WTC11 (cell line): ENCODE measurements at regions not wholly inside any gene's neighbourhood (a gene's known extent, or its start where the extent isn't known, plus 50 kb on each side); places are given as distances from the start of the nearest gene placed in this dataset.

ENCODE experiments used
- ATAC-seq: fragments of 200-7000 bp; cut with Tn5 transposase; 2 replicates; pipeline ENCODE4 v1.10.0; 2021; ENCODE audit warnings: mild to moderate bottlenecking, moderate library complexity
- CTCF ChIA-PET: fragments of 300-600 bp; sonication (Branson Sonifier 250); formaldehyde crosslinking; loops from one replicate; lab custom pipeline; 2021; ENCODE audit warnings: antibody characterized with exemption; lab: Charles Lee
- POLR2A ChIA-PET: fragments of 350-600 bp; sonication (Branson Sonifier 250); formaldehyde crosslinking; loops from one replicate; lab custom pipeline; 2021; ENCODE audit warnings: antibody characterized with exemption; lab: Charles Lee
- DNase-seq: peaks from one replicate; pipeline ENCODE4 v3.0.0; 2021; ENCODE audit warnings: low spot score
- H3K27ac Mint-ChIP-seq: 2 replicates; pipeline ENCODE4 v1.8.0; 2021; ENCODE audit warnings: mixed read lengths
- H3K27me3 Mint-ChIP-seq: 2 replicates; pipeline ENCODE4 v1.8.0; 2021; ENCODE audit warnings: low read depth, mild to moderate bottlenecking, moderate library complexity, mixed read lengths
- H3K36me3 Mint-ChIP-seq: 2 replicates; pipeline ENCODE4 v1.8.0; 2021; ENCODE audit warnings: mixed read lengths
- H3K4me1 Mint-ChIP-seq: 2 replicates; pipeline ENCODE4 v1.8.0; 2022; ENCODE audit warnings: mixed read lengths
- H3K4me3 Mint-ChIP-seq: 2 replicates; pipeline ENCODE4 v1.8.0; 2021; ENCODE audit warnings: mild to moderate bottlenecking, moderate library complexity, mixed read lengths
- H3K9me3 Mint-ChIP-seq: 2 replicates; pipeline ENCODE4 v1.8.0; 2021; ENCODE audit warnings: mixed read lengths
- AR ChIP-seq: fragments of 250-450 bp; sonication (Bioruptor Pico); IDR thresholded peaks from 2 replicates; pipeline ENCODE4 v1.9.0; 2021; ENCODE audit warnings: mild to moderate bottlenecking
- E2F4 ChIP-seq: sonication (generic); formaldehyde crosslinking; IDR thresholded peaks from 2 replicates; pipeline ENCODE4 v1.8.1; 2022; ENCODE audit warnings: low read depth, mild to moderate bottlenecking, moderate library complexity, missing genetic modification reagents, borderline replicate concordance
- ERG ChIP-seq: fragments of 250-450 bp; sonication (Bioruptor Pico); IDR thresholded peaks from 2 replicates; pipeline ENCODE4 v1.8.0; 2021; ENCODE audit warnings: mild to moderate bottlenecking
- GABPB1 ChIP-seq: sonication (generic); formaldehyde crosslinking; IDR thresholded peaks from 2 replicates; pipeline ENCODE4 v1.8.1; 2023; ENCODE audit warnings: mild to moderate bottlenecking, missing genetic modification reagents
- GTF2I ChIP-seq: fragments of 250-450 bp; sonication (Bioruptor Pico); conservative IDR thresholded peaks from 2 replicates; pipeline ENCODE4 v1.4.0; 2021; ENCODE audit warnings: mild to moderate bottlenecking
- HMGXB4 ChIP-seq: sonication (generic); formaldehyde crosslinking; IDR thresholded peaks from 2 replicates; pipeline ENCODE4 v1.8.1; 2023; ENCODE audit warnings: mild to moderate bottlenecking, moderate library complexity, missing genetic modification reagents
- IRF2 ChIP-seq: sonication (generic); formaldehyde crosslinking; IDR thresholded peaks from 2 replicates; pipeline ENCODE4 v1.8.0; 2022; ENCODE audit warnings: low read depth, missing genetic modification reagents, borderline replicate concordance
- NFE2L1 ChIP-seq: sonication (generic); formaldehyde crosslinking; IDR thresholded peaks from 2 replicates; pipeline ENCODE4 v1.8.1; 2023; ENCODE audit warnings: missing genetic modification reagents
- NR3C1 ChIP-seq: sonication (generic); formaldehyde crosslinking; conservative IDR thresholded peaks from 2 replicates; pipeline ENCODE4 v1.8.1; 2023; ENCODE audit warnings: low read depth, mild to moderate bottlenecking, missing genetic modification reagents
- PRRX2 ChIP-seq: fragments of 250-450 bp; sonication (Bioruptor Pico); IDR thresholded peaks from 2 replicates; pipeline ENCODE4 v1.8.0; 2021; ENCODE audit warnings: mild to moderate bottlenecking
- SMAD4 ChIP-seq: sonication (generic); formaldehyde crosslinking; IDR thresholded peaks from 2 replicates; pipeline ENCODE4 v1.8.0; 2022; ENCODE audit warnings: mild to moderate bottlenecking, missing genetic modification reagents
- TCF7 ChIP-seq: sonication (generic); formaldehyde crosslinking; IDR thresholded peaks from 2 replicates; pipeline ENCODE4 v1.8.0; 2022; ENCODE audit warnings: mild to moderate bottlenecking, low read depth, missing genetic modification reagents, moderate library complexity
- TEAD4 ChIP-seq: sonication (generic); formaldehyde crosslinking; IDR thresholded peaks from 2 replicates; pipeline ENCODE4 v1.8.0; 2022; ENCODE audit warnings: mild to moderate bottlenecking, missing genetic modification reagents
- ZNF396 ChIP-seq: fragments of 250-450 bp; sonication (Bioruptor Pico); IDR thresholded peaks from 2 replicates; pipeline ENCODE4 v1.8.0; 2021; ENCODE audit warnings: mild to moderate bottlenecking, moderate library complexity, borderline replicate concordance
- ZNF423 ChIP-seq: fragments of 250-450 bp; sonication (Bioruptor Pico); IDR thresholded peaks from 2 replicates; pipeline ENCODE4 v2.1.2; 2022; ENCODE audit warnings: mild to moderate bottlenecking, moderate library complexity
- TF ChIP-seq, protein P1 (sequence below): sonication (generic); formaldehyde crosslinking; IDR thresholded peaks from 2 replicates; pipeline ENCODE4 v1.8.1; 2022; ENCODE audit warnings: mild to moderate bottlenecking, missing genetic modification reagents, moderate library complexity, borderline replicate concordance
- TF ChIP-seq, protein P2 (sequence below): fragments of 250-450 bp; sonication (Bioruptor Pico); IDR thresholded peaks from 2 replicates; pipeline ENCODE4 v1.9.0; 2021; ENCODE audit warnings: moderate library complexity, mild to moderate bottlenecking, inconsistent platforms, borderline replicate concordance
- TF ChIP-seq, protein P3 (sequence below): fragments of 250-450 bp; sonication (Bioruptor Pico); IDR thresholded peaks from 2 replicates; pipeline ENCODE4 v2.1.2; 2022; ENCODE audit warnings: mild to moderate bottlenecking, moderate library complexity

DNA sequence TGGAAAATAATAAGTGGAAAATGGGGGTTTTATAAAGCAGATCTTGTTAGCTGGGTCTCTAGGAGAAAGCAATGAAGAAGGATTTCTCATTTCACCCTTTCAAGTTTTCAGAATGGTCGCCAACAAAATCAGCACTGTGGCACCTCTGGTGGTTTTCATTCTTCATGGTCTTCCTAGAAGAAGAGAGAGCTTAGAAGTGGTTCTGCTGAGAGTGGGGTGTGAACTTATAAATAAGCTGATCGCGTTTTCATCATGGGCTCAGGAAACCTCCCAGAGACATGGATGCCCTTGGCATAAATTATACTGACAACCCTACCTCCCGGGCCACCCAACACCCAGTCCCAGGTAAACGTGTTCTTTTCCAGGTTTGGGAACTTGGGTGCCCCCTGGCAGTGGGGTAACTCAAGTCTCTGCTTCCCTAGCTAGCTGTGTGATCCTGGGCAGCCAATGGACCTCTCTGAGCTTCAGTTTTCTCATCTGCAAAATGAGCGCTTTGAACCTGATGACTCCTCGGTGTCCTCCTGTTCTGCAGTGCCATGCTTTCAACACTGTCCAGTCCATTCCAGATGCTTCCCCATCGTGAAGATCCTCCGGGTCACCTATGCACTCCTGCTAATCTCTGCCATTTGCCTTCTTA lies 72.6 kb upstream of the GRAMD1B start (continued):
- TF ChIP-seq, protein P1, sequence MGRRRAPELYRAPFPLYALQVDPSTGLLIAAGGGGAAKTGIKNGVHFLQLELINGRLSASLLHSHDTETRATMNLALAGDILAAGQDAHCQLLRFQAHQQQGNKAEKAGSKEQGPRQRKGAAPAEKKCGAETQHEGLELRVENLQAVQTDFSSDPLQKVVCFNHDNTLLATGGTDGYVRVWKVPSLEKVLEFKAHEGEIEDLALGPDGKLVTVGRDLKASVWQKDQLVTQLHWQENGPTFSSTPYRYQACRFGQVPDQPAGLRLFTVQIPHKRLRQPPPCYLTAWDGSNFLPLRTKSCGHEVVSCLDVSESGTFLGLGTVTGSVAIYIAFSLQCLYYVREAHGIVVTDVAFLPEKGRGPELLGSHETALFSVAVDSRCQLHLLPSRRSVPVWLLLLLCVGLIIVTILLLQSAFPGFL, result no peak
- TF ChIP-seq TCF7 (CRISPR knock-in tag) (no peak), GTF2I (CRISPR knock-in tag) (peak; percentile 73; the same call in 1 of the 2 replicates), ZNF423 (CRISPR knock-in tag) (no peak), SMAD4 (CRISPR knock-in tag) (no peak), HMGXB4 (no peak), NFE2L1 (CRISPR knock-in tag) (no peak), NR3C1 (no peak)
- TF ChIP-seq, protein P2, sequence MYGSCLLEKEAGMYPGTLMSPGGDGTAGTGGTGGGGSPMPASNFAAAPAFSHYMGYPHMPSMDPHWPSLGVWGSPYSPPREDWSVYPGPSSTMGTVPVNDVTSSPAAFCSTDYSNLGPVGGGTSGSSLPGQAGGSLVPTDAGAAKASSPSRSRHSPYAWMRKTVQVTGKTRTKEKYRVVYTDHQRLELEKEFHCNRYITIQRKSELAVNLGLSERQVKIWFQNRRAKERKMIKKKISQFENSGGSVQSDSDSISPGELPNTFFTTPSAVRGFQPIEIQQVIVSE, result no peak

DNA sequence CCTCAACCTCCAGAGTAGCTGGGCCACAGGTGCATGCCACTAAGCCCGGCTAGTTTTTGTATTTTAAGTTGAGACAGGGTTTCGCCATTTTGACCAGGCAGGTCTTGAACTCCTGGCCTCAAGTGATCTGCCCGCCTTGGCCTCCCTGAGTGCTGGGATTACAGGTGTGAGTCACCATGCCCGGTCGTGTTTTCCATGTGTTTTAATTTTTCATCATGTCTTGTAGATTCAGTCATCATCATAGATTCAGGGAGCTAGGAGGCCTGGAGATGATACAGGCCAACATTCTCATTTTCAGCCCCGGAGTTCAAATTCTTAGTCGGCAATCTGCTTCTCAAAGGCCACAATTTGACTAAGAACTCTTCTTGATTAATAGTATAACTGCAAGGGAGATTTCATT lies 73.5 kb upstream of the GRAMD1B start:
- peaks cover 61% of the 10 kb centered on the region for H3K27me3 Mint-ChIP-seq
- H3K4me1 Mint-ChIP-seq, result peaks cover 20% of the 10 kb centered on the region
- ATAC-seq (no peak), DNase-seq (no peak)
- H3K27ac Mint-ChIP-seq, result no peak overlapping the region
- CTCF ChIA-PET, result interaction anchor here (0.7 to 1.8 kb wide), 6 partner anchors 52 to 280 kb away, joined by 3 to 14 read pairs (median 4); no protein-coding TSS in a partner anchor
- no peaks in the 10 kb centered on the region for H3K9me3 Mint-ChIP-seq
- POLR2A ChIA-PET, result no interaction called here
- no peaks in the 10 kb centered on the region for H3K36me3 Mint-ChIP-seq
- no peak overlapping the region for H3K4me3 Mint-ChIP-seq
- TF ChIP-seq PRRX2 (CRISPR knock-in tag) (no peak), GABPB1 (CRISPR knock-in tag) (no peak), ZNF396 (CRISPR knock-in tag) (no peak), AR (CRISPR knock-in tag) (no peak), E2F4 (no peak), ERG (no peak), TEAD4 (CRISPR knock-in tag) (no peak), IRF2 (no peak)
- TF ChIP-seq, protein P3, sequence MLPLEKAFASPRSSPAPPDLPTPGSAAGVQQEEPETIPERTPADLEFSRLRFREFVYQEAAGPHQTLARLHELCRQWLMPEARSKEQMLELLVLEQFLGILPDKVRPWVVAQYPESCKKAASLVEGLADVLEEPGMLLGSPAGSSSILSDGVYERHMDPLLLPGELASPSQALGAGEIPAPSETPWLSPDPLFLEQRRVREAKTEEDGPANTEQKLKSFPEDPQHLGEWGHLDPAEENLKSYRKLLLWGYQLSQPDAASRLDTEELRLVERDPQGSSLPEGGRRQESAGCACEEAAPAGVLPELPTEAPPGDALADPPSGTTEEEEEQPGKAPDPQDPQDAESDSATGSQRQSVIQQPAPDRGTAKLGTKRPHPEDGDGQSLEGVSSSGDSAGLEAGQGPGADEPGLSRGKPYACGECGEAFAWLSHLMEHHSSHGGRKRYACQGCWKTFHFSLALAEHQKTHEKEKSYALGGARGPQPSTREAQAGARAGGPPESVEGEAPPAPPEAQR, result no peak
- TF ChIP-seq, all 79 proteins: peak for 0
